ENCODE measurements at regions not wholly inside any gene's neighbourhood (a gene's known extent, or its start where the extent isn't known, plus 50 kb on each side); places are given as distances from the start of the nearest gene placed in this dataset.

DNA sequence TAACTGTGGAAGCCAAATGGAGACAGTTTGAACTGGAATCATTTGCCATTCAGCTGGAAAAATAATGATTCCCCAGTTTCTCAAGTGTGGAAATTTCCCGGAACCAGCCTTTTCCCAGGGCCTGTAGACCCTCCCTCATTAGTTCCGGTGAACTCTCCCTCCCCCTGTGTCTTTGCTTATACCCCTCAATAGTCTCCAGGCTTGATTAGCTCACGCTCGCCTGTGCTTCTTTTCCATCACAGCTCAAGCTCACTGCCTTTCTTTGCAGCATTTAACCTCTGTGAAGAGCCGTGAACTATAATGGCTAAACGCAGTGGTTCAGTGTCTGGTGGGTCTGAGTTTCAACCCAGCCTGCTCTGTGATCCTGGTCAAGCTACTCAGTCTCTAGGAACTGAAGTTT, 690.8 kb downstream of the INHBA start:
- Histone ChIP-seq H3K4me2 (ENCODE audit: insufficient read depth in 1 of 2, low read depth in 2 of 2, low read length in 2 of 2) (no peak overlapping the region), H3K79me2 (ENCODE audit: control insufficient read depth in 1 of 2, insufficient read depth in 2 of 2, low read length in 2 of 2) (no peaks in the 10 kb centered on the region), H2BK5ac (ENCODE audit: low read depth, low read length) (no peak overlapping the region), H3K4me3 (ENCODE audit: extremely low read depth in 1 of 4, insufficient read depth in 2 of 4, low read depth in 3 of 4, low read length in 4 of 4) (no peak overlapping the region), H3K23me2 (ENCODE audit: low read depth, low read length) (peaks cover 2% of the 10 kb centered on the region), H3K9me3 (ENCODE audit: insufficient read depth in 2 of 2, low read depth in 1 of 2, low read length in 1 of 2) (no peaks in the 10 kb centered on the region), H3K36me3 (ENCODE audit: control insufficient read depth in 2 of 4, insufficient read depth in 4 of 4, low read length in 3 of 4) (no peaks in the 10 kb centered on the region), H4K20me1 (replicated peaks in 1 of 2; ENCODE audit: control insufficient read depth in 1 of 2, insufficient read depth in 2 of 2, low read length in 2 of 2) (no peaks in the 10 kb centered on the region), H3K4ac (replicated peaks; ENCODE audit: insufficient read length, low read depth, low read length) (no peak overlapping the region), H3K27ac (ENCODE audit: low read depth, low read length) (no peak overlapping the region), H3K4me1 (replicated peaks in 1 of 4; ENCODE audit: control insufficient read depth in 3 of 4, insufficient read depth in 4 of 4, low read length in 3 of 4) (no peaks in the 10 kb centered on the region), H3K23ac (ENCODE audit: insufficient read length) (no peak overlapping the region), H2BK12ac (ENCODE audit: low read depth, low read length) (no peak overlapping the region), H3K9ac (replicated peaks in 1 of 4; ENCODE audit: extremely low read depth in 1 of 4, low read depth in 3 of 4, low read length in 3 of 4) (no peak overlapping the region), H2BK15ac (ENCODE audit: low read length) (no peak overlapping the region), H3K14ac (ENCODE audit: insufficient read length) (no peak overlapping the region), H2AK5ac (ENCODE audit: low read depth, low read length) (no peak overlapping the region), H3K56ac (replicated peaks; ENCODE audit: insufficient read length, low read depth, low read length) (no peak overlapping the region), H3K27me3 (replicated peaks in 1 of 4; ENCODE audit: control insufficient read depth in 3 of 4, extremely low read depth in 1 of 4, insufficient read depth in 3 of 4, low read length in 3 of 4) (no peaks in the 10 kb centered on the region), H3K79me1 (ENCODE audit: low read depth, low read length) (no peaks in the 10 kb centered on the region), H2BK20ac (ENCODE audit: low read length) (no peak overlapping the region), H4K91ac (replicated peaks; ENCODE audit: insufficient read length, low read length) (no peak overlapping the region), H4K5ac (ENCODE audit: insufficient read length, low read depth, low read length) (no peak overlapping the region), H4K8ac (ENCODE audit: extremely low read depth, insufficient read depth, low read length) (no peak overlapping the region), H2AFZ (ENCODE audit: low read length) (no peak overlapping the region), H2BK120ac (replicated peaks; ENCODE audit: low read depth, low read length) (no peak overlapping the region), H3K18ac (ENCODE audit: extremely low read depth, low read length) (no peak overlapping the region)
- DNase-seq (ENCODE audit: low read depth in 1 of 2, low spot score in 2 of 2): no peak
- POLR2A ChIA-PET (ENCODE audit: partially characterized antibody): no interaction called here
- FAIRE-seq: no peak
- 95% methylated on average over 6 of the region's 6 CpGs; no CpG with 5 or more reads in 1 of the 2 experiments for WGBS, 2 experiments (ENCODE audit: extremely low coverage in 1 of 2, insufficient coverage in 1 of 2, insufficient read length in 1 of 2, insufficient replicate concordance in 2 of 2, low coverage in 1 of 2, low lambda C conversion rate in 2 of 2, missing lambda C conversion rate in 1 of 2)
- TF ChIP-seq TEAD4 (IDR thresholded peaks at IDR 0.05; ENCODE audit: low read depth, low read length) (no peak), POLR2AphosphoS5 (IDR thresholded peaks at IDR 0.05; ENCODE audit: low read depth, low read length) (no peak), SRF (IDR thresholded peaks at IDR 0.05; ENCODE audit: low read depth, low read length) (no peak), GTF2F1 (IDR thresholded peaks at IDR 0.05; ENCODE audit: borderline replicate concordance, low read depth, low read length) (no peak), TAF1 (IDR thresholded peaks at IDR 0.05; ENCODE audit: low read depth, low read length) (no peak), KDM5A (IDR thresholded peaks at IDR 0.05; ENCODE audit: low read length) (no peak), SP1 (IDR thresholded peaks at IDR 0.05; ENCODE audit: low read depth, low read length) (no peak), CBX8 (IDR thresholded peaks at IDR 0.05; ENCODE audit: borderline replicate concordance, low read depth, low read length) (no peak), RFX5 (IDR thresholded peaks at IDR 0.05; ENCODE audit: borderline replicate concordance, low read depth, low read length) (no peak)
- CTCF ChIA-PET (ENCODE audit: partially characterized antibody): interaction anchor here (0.6 to 2.7 kb wide), 3 partner anchors 9 to 373 kb away, joined by 4 to 29 read pairs (median 4); no protein-coding TSS in a partner anchor
